DMS79 (cell line): ENCODE measurements at regions not wholly inside any gene's neighbourhood (a gene's known extent, or its start where the extent isn't known, plus 50 kb on each side); places are given as distances from the start of the nearest gene placed in this dataset.

Source experiments
- DNase-seq: peaks from one replicate; lab custom pipeline; 2025; lab: John Stamatoyannopoulos, UW

DNA sequence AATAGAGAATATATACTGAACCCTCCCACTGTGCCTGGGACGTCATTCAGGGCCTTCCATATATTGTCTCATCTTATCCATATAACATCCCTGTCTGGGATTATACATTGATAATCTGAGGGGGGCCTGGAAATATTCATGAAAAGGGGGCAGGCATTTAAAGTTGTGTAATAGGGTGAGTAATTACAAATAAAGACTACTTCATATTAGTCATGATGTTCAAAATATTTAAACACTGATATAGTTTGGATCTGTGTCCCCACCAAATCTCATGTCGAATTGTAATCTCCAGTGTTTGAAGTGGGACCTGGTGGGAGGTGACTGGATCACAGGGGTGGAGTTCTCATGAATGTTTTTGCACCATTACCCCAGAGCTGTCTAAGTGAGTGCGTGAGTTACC lies 97.8 kb downstream of the AQP9 start:
- DNase-seq, result no peak

DNA sequence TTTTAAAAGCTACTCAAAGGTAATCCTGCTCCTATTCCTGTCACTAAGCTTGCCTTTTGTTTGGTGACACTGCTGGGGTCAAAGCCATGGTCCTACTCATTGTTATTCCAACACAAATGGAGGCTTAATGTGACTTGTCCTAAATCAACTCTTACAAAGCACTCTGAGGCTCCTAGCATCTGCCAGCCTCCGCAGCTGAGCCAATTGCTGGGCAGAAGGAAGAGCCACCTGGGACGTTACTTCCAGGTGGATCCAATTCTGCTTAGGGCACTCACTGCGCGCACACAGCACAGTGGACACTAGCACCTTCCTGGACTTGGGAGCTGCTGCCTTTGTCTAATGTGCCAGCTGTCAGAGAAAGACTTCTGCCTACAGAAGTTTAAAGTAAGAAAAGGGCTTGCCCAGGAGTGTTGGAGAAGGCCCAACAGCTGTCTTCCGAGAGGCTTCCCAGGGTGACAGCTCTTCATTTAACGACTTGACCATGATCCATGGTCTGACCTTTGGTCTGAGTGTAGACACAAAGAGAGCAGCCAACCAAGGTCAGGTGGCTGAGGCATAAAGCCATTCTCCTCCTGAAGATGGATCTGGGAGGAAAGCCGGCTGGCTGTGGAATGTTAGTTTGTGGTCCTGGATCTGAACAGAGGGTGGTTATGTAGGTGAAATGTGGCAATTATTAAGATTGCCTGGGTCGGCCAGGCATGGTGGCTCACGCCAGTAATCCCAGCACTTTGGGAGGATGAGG lies 102.2 kb downstream of the AQP9 start:
- DNase-seq, result no peak

DNA sequence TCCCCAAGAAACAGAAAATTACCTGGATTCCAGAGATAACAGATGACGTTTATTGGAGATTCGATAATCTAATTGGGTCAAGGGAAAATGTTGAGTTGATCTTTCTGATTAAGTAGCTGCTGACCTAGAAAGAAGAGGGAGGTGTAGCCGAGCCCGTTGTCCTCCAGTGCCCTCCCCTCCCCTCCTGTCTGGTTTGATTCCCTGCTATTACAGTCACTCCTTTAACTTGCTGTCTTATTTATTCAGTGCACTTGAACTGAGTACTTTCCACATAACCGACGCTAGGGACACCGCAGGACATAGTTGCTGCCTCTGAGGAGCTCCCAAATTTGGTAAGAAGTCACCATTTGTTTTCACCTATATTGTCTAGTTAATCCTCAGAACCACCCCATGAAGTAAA lies 103.7 kb downstream of the AQP9 start:
- DNase-seq, result peak; percentile 24

DNA sequence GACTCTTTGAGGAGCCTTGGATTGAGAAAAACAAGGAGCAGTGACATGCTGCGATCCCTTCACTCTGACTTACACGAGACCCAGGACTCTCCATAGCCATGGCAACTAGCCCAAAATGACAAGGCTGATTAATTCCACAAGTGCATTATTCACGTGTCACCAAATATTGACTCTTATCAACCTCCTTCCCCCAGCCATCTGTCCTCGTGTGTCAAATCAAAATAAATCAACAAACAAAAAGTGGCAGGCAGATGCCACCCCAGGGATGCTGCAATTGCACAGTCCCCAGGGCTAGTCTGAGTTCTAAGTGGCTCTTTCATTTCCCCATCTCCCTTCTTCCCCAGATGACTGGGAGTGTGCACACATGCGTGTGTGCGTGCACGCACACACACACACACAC lies 104.9 kb downstream of the AQP9 start:
- peak; percentile 70 for DNase-seq

DNA sequence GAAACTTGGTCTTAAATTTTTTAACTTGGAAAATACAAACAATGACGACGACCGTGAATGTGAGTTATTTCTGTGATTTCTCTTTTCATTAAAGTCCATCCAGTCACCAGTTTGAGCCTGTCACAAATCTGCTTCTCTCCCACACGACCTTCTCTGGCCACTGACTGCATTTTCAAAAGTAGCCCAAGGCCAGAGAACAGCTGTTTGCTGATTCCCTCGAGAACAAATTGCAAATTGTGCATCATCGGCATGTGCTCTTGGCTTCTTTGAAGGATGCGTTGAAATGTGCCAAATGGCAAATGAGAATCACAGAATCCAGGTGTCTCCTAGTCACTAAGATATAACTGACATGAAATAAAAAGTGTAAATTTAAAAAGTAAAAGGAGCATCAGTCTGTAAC lies 106.4 kb downstream of the AQP9 start:
- DNase-seq, result no peak

DNA sequence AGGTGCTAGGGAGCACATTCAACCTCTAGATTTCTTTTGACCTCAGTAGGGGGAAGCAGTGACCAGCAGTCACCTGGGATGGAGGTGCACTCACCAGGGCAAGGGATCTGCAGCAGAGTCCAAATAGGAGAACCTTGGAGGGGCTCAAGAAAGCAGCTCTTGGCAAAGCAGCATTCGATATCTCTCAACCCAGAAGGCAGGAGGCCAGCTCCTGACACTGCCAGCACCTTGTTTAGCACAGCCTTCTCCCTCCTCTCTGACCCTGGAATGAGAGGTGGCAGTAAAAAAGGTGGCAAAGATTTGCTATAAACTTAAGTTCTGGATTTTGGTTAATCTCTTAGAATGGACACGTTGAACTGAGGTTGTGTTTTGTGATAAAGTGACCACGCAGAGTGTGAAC lies 107.9 kb downstream of the AQP9 start:
- DNase-seq, result no peak

DNA sequence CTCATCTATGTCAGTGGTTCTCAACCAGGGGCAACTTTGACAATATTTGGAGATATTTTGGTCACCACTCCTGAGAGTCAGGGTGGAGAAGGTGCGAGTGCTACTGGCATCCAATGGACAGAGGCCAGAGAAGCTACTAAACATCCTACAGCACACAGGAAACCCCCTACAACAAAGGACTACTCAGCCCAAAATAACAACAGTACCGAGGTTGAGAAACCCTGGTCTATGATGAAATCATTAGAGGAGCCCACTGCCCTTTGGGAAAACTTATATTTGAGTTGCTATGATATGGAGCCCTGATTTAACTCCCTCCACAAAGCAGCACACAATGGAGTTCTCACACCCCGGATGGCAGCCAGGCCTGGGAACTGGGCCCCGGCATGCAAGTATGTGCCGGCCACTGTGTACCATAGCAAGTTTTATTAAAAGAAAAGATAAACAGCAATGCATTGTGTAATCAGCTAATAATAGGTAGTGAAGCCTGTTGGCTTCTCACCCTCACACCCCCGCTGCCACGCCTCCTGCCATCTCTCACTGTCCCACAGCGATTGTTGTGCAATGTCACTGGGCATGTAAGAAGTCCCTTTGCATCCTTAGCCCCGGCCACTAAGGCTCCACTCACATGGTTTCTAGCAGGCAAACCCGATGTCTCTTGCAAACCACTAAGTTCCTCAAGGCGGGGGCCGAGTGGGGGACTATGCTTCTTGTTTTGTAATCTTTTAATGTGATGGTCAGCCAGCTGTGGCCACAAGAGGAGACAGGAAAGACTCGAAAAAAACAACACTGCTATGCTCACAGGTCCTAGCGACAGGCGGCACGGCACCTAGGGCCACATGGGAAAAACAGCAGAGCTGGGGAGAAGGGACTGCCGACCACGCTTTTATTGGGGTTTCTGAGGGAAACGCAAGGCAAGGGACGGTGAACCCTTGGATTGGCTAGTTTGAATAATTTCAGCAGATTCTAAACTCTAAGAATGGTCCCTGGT lies 110.0 kb downstream of the AQP9 start:
- DNase-seq, result no peak

DNA sequence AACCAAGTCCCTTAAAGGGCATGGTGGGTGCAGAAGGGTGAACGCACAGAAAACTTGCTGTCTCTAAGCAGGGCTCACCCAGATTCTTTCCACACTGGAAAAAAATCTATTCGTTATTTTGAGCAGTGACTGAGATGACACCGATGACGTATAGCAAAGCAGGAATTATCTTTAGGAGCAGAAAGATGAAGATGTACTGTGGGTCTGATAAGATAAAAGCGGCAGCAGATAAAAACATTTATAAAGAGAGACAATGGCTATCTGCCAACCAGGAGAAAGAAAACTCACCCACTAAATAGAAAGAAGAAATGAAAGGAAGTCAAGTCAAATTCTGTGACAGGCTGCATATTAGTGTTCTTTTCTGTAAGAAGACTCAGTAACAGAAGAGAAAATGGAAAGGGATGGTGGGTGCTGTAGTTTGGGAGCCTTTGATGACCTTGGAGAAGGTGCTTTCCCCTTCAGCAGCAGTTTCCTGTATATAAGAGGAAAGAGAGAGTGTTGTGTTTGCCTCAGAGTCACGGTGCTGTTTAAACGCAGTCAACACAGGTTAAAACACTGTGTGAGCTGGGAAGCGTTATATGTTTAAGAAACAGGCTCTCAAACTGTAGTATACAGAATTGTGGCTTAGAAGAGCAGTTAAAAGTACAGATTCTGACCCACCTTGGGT lies 111.6 kb downstream of the AQP9 start:
- DNase-seq, result no peak

DNA sequence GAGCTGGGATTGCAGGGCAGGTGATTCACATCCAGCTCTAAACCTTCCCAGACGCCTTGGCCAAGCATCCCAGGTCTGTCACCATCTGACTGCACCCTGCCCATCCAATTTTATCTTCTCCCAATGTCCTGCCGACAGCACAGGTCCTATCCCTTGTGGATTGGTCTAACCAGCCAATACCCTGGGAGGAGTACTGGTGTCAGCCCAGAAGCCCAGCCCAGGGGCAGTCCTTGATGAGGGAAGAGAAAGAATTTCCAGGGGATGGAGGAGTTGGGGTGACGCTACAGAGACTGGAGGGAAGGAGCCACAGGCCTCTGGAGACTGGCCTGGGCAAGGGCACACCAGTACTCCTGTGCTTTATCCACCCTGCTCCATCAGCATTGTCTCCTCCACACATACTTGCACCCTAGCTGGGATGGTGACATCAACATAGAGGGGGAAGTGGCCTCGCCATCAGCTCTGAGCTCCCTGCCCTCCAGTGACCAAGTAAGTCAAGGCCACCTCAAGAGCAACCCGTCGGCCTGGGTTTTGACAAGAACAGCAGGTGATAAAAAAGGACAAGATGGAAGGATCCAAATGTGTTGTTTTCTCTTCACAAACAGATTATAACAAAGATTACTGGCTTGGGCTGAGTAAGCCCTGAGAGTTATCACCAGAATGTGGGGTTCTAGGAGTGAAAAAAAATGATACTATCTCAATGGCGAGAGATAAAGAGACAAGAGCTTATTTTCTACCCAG lies 114.6 kb downstream of the AQP9 start:
- no peak for DNase-seq

DNA sequence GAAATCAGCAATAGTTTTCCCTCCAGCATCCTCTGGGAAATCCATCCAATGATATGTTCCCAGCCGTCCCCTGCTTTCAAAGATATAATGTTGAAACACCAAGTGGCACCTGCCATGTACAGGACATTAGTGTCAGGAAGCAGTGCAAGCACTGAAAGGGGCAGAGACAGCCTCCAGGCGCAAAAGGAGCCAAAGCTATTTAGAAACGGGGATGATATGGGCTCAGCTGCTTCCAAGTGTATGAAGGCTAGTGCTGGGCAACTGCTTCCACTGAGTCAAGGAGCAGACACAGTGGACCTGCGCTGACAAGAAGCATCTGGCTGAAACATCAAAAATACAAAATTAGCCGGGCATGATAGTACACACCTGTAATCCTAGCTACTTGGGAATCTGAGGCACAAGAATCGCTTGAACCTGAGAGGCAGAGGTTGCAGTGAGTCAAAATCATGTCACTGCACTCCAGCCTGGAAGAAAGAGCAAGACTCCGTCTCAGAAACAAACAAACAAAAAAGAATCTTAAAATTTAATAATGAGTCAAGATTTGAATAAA lies 119.7 kb downstream of the AQP9 start:
- no peak for DNase-seq

DNA sequence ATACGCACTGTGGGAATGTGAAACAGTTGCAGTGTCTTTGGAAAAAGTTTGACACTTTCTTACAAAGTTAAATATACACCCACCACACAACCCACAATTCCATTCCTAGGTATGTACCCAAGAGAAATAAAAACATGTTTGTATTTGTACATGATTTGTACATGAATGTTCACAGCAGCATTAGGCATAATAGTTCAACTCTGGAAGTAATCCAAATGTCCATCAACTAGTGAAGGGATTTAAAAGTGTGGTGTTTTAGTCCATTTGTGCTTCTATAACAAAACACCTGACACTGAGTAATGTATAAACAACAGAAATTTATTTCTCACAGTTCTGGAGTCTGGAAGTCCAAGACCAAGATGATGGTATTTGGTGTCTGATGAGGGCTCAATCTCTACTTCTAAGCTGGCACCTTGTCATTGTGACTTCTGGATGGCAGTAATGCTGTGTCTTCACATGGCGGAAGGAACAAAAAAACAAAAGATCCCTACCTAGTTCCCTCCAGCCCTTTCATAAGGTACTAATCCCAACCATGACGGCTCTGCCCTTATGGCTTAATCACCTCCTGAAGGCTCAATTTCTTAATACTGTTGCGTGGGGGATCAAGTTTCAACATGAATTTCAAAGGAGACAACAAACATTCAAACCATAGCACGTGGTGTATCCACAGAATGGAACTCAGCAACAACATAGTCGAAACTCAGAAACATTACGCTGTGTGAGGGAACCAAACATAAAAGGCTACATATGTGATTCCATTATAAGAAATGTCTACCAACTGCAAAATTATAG lies 120.5 kb downstream of the AQP9 start:
- no peak for DNase-seq

DNA sequence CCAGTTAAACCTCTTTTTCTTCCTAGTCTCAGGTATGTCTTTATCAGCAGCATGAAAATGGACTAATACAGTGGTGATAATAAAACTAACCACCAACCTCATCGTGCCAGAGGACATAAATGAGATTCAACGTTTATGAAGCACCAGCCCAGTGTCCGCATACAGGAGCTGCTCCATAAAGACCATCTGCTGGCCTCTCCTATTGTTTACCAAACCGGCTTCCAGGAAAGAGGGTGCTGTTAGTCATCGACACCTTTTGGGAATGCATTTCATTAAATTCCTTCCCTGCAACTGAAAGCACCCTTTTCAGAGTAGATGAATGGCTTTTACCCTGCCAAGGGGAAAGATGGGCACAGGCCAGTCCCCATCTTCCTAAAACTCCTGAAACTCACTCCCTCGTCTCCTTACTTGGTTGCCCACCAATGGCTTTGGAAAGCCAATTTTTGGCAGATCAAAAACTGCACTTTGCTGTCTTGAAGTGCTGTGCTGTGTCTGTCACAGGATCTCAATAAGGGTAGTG lies 122.1 kb downstream of the AQP9 start:
- peak; percentile 4 for DNase-seq

DNA sequence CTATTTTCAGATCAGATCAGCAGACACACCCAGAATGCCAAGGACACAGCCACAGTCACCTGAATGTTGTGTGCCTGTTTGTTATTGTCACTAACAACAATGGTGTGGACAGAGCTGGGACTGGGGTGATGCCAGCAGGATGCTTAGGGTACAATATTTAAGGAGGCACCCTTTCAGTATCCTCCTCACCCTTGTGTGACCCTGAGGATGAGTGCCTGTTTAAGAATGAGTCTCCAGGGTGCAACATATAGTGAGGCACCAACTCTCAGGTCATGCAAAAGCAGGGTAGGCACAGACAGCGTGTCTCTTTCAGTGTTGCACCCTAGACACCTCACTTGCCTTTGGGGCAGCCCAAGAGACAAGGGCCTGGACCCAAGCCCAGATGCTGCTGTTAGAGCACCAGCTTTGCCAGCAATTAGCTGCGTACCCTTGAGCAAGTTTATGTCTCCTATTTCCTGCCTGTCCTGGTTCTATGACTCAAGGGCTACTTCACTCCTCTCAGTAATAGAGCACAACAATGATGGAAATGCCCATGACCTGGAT lies 122.6 kb downstream of the AQP9 start:
- DNase-seq, result peak; percentile 90

DNA sequence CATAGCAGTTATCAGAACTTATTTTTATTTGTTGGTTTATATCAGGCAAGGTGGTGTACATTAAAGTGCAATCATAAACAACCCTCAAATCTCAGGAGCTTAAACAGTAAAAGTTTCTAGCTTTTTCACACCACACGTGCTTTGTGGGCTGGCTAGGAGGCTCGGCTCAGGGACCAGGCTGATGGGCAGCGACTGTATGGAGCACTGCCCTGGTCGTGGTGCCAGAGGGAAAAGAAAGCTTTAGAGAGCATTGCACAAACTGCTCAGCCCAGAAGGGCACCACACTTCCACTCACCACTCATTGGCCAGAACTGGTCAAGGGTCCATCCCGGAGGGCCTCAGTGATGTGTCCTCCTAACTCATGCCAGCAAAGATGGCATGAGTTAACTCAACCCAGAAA lies 123.2 kb downstream of the AQP9 start:
- DNase-seq, result peak; percentile 50

DNA sequence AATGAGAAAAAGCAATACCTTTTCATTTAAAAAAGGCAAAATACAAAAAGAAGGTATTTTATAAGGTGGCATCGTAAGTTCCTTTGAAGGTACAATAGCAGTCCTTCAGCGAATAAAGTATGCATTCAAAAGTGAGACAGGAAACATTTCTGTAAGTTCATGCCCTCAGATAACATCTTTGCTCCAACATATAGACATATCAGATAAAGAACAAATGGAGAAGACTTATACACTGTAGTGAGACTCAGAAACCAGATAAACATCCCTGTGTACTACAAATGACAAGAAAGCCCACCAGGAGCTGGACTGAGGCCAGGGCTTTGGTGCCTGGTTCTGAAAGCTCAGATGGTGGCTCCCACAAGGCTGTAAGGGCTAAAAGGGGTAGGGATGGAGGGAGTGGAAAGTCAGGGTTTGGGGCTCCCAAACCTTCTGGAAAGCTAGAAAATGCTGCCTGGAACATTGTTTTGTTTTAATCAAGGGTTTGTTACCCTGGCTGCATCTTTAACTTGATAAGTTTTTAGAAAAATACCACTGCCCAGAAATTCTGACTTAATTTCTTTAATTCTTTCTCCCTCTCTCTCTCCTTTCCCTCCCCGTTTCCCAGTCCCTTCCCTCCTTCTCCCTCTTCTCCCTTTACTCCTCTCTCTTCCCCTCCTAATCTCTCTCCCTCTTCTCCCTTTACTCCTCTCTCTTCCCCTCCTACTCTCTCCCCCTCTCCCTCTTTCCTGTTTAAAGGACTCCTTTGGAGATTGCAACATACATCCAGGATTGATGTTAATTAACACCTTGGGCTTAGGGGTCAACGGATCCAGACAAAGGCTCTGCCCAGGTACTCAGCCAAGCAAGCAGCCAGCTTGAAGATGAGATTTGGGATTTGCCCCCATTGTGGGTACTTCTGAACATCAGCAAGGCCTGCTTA lies 126.1 kb downstream of the AQP9 start:
- no peak for DNase-seq

DNA sequence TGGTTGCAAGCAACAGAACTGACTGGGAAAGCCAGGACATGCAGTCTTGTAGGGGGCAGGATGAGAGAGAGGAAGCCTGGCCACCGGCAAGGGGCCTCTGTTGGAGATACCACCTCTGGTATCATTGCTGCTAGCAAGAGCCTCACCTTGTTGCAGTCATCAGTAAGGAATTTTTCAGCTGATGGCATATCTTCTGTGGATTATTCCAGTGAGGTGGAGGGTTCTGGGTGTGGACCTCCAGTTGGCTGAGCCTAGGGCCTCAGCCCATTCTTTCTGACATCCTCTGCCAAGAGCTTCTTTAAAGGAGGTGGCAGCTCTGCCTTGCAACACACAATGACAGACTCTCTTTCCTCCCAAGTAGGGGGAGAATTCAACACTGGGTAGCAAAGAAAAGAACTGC lies 128.9 kb downstream of the AQP9 start:
- no peak for DNase-seq

DNA sequence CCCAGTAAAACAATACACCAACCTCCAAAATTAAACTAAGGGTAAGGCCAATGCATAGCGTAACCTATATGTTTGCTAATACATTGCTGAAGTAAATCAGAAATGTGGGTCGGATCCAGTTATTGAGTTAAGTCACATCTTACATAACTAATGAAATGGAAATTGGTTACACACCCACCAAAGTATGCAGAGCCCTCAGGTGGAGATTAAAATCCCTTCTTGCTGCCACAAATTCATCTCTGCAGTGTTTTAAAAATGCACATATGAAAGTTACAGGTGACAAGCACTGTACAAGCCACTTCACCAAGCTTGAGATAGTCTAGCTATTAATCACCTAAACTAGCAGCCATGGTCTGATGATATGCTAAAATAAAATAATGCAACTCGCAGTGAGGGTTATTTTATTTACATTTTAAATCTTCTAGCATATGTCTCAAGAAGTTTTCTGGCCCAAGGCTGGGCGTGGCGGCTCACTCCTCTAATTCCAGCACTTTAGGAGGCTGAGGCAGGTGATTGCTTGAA lies 130.6 kb downstream of the AQP9 start:
- DNase-seq, result no peak

DNA sequence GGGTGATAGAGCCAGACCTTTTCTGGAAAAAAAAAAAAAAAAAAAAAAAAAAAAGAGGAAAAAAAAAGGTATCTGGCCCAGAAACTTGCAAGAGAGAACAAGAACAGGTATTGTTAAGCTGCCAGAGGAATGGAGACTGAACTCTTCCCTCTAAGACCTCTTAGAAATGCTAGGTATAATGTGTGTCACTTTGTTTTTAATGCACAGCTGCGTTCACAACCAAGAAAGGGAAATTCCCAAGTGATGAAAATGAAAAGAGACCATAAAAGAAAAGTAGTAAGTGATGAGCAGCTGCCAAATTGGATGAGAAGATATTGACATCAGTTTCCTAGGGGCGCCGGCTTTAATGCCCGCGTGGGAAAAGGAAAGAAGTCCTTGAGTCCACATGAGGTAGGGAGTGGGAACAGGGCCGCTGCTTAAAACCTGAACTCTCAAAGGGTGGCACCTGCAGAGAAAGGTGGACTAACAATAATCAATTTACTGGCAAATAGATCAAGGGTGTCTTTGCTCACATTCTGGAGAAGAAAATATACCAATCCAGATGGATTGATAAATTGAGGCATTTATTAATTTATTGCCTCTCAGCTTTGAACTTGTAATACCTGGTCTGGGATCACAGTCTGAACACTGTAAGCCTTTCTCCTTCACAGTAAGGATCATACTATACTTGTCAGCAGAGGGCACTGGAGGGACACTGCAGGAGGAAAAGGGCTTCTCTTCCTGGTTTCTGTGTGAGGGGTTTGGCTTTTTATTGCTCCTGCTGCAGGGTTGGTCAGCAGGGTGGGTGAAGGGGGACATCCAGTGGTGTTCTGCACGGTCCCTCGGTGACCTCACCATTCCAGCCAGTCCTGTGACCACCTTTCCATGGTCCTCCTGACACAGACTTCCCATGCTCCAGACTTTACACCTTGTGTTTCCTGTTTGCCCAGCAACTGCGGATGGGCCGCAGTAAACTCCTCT lies 131.6 kb downstream of the AQP9 start:
- DNase-seq, result peak; percentile 17
